ENCODE measurements at regions not wholly inside any gene's neighbourhood (a gene's known extent, or its start where the extent isn't known, plus 50 kb on each side); places are given as distances from the start of the nearest gene placed in this dataset.

DNA sequence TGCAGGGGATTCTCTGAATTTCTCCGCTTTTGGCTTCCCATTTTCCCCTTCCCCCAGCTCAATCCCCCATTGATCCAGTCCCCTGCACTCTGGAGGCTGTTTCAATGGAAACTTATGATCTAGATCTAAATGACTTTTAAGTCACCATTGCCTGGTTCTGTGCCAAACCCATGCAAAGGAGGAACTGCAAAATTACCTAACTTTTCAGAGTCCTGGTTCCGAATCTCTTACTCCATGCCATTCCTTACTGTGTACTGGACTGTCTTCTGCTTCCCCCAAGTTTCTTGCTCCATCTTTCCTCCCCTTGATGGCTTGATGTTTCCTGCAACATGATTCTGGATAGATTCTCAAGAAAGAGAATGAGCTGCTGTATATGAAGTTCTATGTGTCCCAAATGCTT lies 327.8 kb downstream of the MIAT start:
- ATAC-seq (replicated peaks) (no peak), DNase-seq (no peak)
- no peak overlapping the region for H3K4me3 Mint-ChIP-seq
- no peaks in the 10 kb centered on the region for H3K9me3 Mint-ChIP-seq
- H3K27ac Mint-ChIP-seq = no peak overlapping the region
- no peaks in the 10 kb centered on the region for H3K36me3 Mint-ChIP-seq
- H3K4me1 Mint-ChIP-seq = no peaks in the 10 kb centered on the region
- peaks cover 16 to 27% of the 10 kb centered on the region in 2 donors for H3K27me3 Mint-ChIP-seq

- no peak overlapping the region for H3K27ac Mint-ChIP-seq
- peaks cover 12 to 27% of the 10 kb centered on the region in 2 donors for H3K27me3 Mint-ChIP-seq
- H3K4me3 Mint-ChIP-seq = no peak overlapping the region
- ATAC-seq (replicated peaks) (no peak), DNase-seq (no peak)
- no peaks in the 10 kb centered on the region for H3K36me3 Mint-ChIP-seq
- H3K9me3 Mint-ChIP-seq = no peaks in the 10 kb centered on the region
- H3K4me1 Mint-ChIP-seq = peaks cover 0 to 6% of the 10 kb centered on the region in 2 donors
Observed at GRCh38 chr22:26985931-26986782, 328.8 kb downstream of the MIAT start.

DNA sequence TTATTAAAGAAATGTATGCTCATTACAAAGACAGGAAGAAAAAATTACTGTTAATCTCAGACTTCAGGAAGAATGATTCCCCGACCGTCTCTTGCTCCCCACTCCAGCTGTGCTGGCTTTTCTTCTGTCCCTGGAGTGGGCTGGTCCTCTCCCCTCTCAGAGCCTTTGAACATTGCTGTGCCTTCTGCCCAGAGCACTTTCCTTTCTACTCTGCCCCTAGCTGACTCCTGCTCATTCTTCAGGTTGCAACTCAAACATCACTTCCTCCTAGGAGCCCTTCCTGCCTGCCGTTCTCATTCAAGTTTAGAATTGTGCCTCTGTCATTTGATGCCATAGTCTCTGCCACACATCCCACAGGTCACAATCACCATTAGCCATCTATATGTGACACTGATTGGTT lies 329.5 kb downstream of the MIAT start:
- ATAC-seq (replicated peaks) = no peak
- Mint-ChIP-seq H3K4me3 (no peak overlapping the region), H3K36me3 (no peaks in the 10 kb centered on the region), H3K27me3 (peaks cover 11 to 21% of the 10 kb centered on the region in 2 donors), H3K9me3 (no peaks in the 10 kb centered on the region), H3K4me1 (peaks cover 0 to 6% of the 10 kb centered on the region in 2 donors), H3K27ac (no peak overlapping the region)
- no peak for DNase-seq

- Mint-ChIP-seq H3K4me1 (peaks cover 0 to 6% of the 10 kb centered on the region in 2 donors), H3K9me3 (no peaks in the 10 kb centered on the region), H3K4me3 (no peak overlapping the region), H3K36me3 (no peaks in the 10 kb centered on the region), H3K27me3 (peaks cover under 1 to 8% of the 10 kb centered on the region in 2 donors), H3K27ac (no peak overlapping the region)
- DNase-seq (no peak), ATAC-seq (replicated peaks) (peak in 1 of 2 donors; percentile 46)
Observed at GRCh38 chr22:26990503-26991189, 333.3 kb downstream of the MIAT start.

DNA sequence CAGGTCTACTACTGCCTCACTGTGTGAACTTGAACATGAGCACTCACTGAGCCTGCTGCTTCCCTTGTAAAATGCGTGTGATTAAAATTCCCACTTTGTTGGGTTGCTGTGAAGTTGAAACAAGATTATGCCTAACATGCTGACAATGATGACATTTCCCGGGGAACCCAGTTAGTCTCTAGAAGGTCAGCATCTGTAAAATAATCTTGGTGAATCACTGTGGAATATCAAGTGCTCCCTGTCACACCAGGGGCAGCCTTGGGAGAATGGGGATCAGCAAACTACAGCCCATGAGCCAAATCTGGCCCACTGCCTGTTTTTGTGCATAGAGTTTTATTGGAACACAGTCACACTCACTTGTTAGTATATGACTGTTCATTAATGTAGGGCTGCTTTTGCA lies 335.2 kb downstream of the MIAT start:
- Mint-ChIP-seq H3K4me3 (no peak overlapping the region), H3K4me1 (peaks cover 0 to 6% of the 10 kb centered on the region in 2 donors), H3K9me3 (peaks cover 0 to 1% of the 10 kb centered on the region in 2 donors), H3K27ac (no peak overlapping the region), H3K36me3 (no peaks in the 10 kb centered on the region), H3K27me3 (peaks cover 4 to 13% of the 10 kb centered on the region in 2 donors)
- ATAC-seq (replicated peaks) = no peak
- DNase-seq = no peak

DNA sequence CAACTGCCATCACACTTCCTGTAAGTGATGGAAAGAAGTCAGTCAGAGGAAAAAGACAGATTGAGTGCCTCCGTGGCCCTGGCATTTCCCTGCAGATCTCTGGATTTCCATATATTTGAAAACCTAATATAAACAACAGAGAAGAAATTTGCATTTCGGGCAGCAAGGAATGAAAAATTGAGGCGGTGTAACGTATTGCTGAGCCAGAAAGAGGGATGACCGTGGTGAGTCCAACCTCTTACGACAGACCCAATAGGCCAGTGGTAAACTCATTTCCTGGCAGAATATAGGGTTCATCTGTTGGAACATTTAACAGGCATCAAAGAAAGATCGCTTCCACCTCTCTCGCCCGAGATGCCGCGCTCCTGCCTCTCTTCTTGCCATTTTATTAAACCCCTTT lies 336.5 kb downstream of the MIAT start:
- DNase-seq (no peak), ATAC-seq (replicated peaks) (no peak)
- H3K4me3 Mint-ChIP-seq = no peak overlapping the region
- H3K36me3 Mint-ChIP-seq = no peaks in the 10 kb centered on the region
- H3K9me3 Mint-ChIP-seq = peaks cover 0 to 1% of the 10 kb centered on the region in 2 donors
- peaks cover 0 to 6% of the 10 kb centered on the region in 2 donors for H3K4me1 Mint-ChIP-seq
- peaks cover 4 to 13% of the 10 kb centered on the region in 2 donors for H3K27me3 Mint-ChIP-seq
- no peak overlapping the region for H3K27ac Mint-ChIP-seq

DNA sequence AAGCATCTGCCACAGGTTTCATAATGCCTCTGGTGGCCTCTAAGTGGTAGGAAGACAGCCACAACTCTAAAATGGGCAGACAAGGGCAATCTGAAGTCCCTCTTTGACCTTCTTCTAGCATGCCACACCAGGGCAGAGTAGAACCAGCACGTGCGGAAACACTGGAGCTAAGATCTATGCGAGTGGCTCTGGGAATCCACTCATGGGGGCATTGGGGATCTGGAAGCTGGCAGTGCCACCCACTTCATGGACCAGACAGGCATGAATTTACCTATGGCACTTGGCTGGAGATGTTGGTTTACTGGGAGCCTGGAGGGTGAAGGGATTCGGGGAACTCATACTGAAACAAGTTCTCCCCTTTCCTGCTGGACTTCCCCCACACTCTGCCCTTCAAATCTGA lies 337.4 kb downstream of the MIAT start:
- H3K9me3 Mint-ChIP-seq = peaks cover 0 to 1% of the 10 kb centered on the region in 2 donors
- no peak overlapping the region for H3K27ac Mint-ChIP-seq
- no peak overlapping the region for H3K4me3 Mint-ChIP-seq
- ATAC-seq (replicated peaks) (no peak), DNase-seq (no peak)
- peaks cover 9 to 13% of the 10 kb centered on the region in 2 donors for H3K27me3 Mint-ChIP-seq
- no peaks in the 10 kb centered on the region for H3K36me3 Mint-ChIP-seq
- peaks cover 0 to 6% of the 10 kb centered on the region in 2 donors for H3K4me1 Mint-ChIP-seq

DNA sequence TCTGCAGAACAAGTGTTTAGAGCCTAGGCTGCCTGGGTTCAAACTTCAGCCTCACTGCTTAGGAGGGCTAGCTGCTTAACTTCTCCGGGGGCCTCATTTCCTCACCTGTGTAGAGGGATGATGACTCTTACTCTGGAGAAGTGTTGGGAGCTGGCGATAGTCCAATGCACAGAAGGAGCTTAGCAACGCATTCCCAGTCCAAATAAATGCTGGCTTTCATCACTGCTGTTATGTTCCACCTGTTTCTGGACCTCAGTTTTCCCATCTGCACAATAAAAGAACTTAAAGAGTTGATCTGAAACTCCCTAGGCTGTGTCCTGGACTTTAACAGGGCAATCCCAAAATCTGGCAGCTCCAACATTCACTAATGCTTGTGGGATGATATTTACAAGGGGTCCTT lies 337.8 kb downstream of the MIAT start:
- Mint-ChIP-seq H3K4me1 (peaks cover 0 to 6% of the 10 kb centered on the region in 2 donors), H3K27me3 (peaks cover 9 to 16% of the 10 kb centered on the region in 2 donors), H3K36me3 (no peaks in the 10 kb centered on the region), H3K4me3 (no peak overlapping the region), H3K9me3 (peaks cover 0 to 1% of the 10 kb centered on the region in 2 donors), H3K27ac (no peak overlapping the region)
- DNase-seq (no peak), ATAC-seq (replicated peaks) (no peak)

DNA sequence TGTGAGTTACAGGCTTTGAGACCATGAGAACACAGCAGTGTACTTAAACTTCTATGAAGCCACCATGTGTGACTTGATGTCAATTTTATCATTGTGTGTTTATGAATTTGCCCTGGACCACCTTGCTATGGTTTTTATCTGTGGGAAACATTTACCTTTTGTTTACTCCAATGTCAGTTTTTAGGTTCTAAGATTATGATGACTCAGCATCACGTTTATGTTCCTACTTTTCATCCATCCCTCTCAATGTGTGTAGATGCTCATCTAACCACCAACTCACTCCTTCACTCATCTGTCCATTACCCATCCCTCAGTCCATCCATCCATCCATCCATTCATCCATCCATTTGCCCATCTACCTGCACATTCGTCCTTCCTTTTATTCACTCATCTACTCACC lies 338.8 kb downstream of the MIAT start:
- DNase-seq = no peak

GRCh38 chr22:26998129-26998528 lies 340.7 kb downstream of the MIAT start:
- no peaks in the 10 kb centered on the region for H3K36me3 Mint-ChIP-seq
- peaks cover 19 to 42% of the 10 kb centered on the region in 2 donors for H3K27me3 Mint-ChIP-seq
- H3K27ac Mint-ChIP-seq = no peak overlapping the region
- peaks cover 0 to 1% of the 10 kb centered on the region in 2 donors for H3K9me3 Mint-ChIP-seq
- DNase-seq (no peak), ATAC-seq (replicated peaks) (no peak)
- no peaks in the 10 kb centered on the region for H3K4me1 Mint-ChIP-seq
- no peak overlapping the region for H3K4me3 Mint-ChIP-seq

More for the DNA sequence above, 338.8 kb downstream of the MIAT start:
- Mint-ChIP-seq H3K27ac (no peak overlapping the region), H3K9me3 (peaks cover 0 to 1% of the 10 kb centered on the region in 2 donors), H3K4me1 (no peaks in the 10 kb centered on the region), H3K36me3 (no peaks in the 10 kb centered on the region), H3K4me3 (no peak overlapping the region), H3K27me3 (peaks cover 9 to 24% of the 10 kb centered on the region in 2 donors)
- ATAC-seq (replicated peaks) = no peak

DNA sequence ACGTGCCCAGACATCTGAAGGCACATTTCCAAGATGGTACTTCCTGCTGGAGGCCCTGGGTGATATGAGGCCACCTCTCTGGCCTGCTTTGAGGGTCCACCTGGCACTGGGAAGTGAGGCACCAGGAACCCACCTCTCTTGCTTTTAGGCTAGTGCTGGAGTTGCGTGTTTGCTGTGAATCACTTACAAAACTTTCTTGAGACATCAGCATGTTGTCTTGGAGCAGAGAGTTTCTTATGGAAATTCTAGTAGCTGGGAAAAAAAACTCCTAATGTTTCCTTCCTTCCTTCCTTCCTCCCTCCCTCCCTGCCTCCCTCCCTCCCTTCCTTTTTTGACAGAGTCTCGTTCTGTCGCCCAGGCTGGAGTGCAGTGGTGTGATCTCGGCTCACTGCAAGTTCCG lies 341.3 kb downstream of the MIAT start:
- ATAC-seq (replicated peaks) (no peak), DNase-seq (no peak)
- Mint-ChIP-seq H3K36me3 (no peaks in the 10 kb centered on the region), H3K27ac (no peak overlapping the region), H3K4me3 (no peak overlapping the region), H3K4me1 (no peaks in the 10 kb centered on the region), H3K9me3 (peaks cover 0 to 1% of the 10 kb centered on the region in 2 donors), H3K27me3 (peaks cover 22 to 45% of the 10 kb centered on the region in 2 donors)

DNA sequence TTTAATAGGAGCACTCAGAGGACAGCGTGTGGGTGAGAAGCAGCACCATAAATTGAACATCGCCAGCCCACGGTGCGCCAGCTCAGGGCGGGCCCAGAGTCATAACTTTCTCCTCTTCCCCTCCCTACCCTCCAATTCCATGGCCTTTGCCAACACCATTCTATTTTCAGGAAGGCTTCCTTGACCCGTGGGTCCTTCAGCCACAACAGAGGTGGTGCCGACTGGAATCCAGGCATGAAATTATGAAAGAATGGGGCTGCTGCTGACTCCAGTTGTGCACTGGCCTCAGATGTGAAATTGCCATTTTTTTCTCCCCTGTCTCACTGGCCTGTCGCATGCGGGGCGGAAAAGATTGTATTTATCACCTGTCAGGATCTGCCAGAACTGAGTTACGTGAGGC lies 345.9 kb downstream of the MIAT start:
- DNase-seq (no peak), ATAC-seq (replicated peaks) (no peak)
- H3K36me3 Mint-ChIP-seq = no peaks in the 10 kb centered on the region
- no peaks in the 10 kb centered on the region for H3K4me1 Mint-ChIP-seq
- no peak overlapping the region for H3K27ac Mint-ChIP-seq
- no peak overlapping the region for H3K4me3 Mint-ChIP-seq
- no peaks in the 10 kb centered on the region for H3K9me3 Mint-ChIP-seq
- peaks cover 18 to 39% of the 10 kb centered on the region in 2 donors for H3K27me3 Mint-ChIP-seq

DNA sequence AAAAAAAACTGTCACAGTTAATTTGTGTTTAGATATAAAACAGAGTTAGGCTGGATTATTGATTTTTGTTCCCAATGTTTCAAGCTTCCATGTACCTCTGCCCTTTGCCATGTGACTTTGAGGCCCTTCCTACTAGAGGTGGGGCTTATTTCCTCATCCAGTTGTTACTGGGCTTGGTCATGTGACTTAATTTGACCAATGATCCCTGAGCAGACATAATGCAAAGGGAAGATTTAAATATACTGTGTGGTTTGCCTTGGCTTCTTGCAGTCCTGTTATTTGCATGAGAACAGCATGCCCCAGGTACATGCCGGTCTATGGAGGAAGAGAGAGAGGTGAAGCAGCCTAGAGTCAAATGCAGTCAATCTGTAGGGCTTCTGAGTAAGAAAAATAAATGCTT lies 347.0 kb downstream of the MIAT start:
- DNase-seq (no peak), ATAC-seq (replicated peaks) (no peak)
- H3K36me3 Mint-ChIP-seq = no peaks in the 10 kb centered on the region
- no peaks in the 10 kb centered on the region for H3K9me3 Mint-ChIP-seq
- H3K27ac Mint-ChIP-seq = no peak overlapping the region
- H3K4me3 Mint-ChIP-seq = no peak overlapping the region
- H3K27me3 Mint-ChIP-seq = peaks cover 16 to 37% of the 10 kb centered on the region in 2 donors
- H3K4me1 Mint-ChIP-seq = no peaks in the 10 kb centered on the region

DNA sequence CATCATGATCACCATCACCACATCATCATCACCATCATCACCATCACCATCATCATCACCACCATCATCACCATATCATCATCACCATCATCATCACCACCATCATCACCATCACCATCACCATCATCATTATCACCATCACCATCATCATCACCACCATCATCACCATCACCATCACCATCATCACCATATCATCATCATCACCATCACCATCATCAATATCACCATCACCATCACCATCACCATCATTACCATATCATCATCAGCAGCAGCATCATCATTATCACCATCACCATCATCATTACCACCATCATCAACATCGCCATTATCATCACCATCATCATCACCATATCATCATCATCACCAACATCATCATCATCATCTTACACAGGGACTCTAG lies 351.1 kb downstream of the MIAT start:
- Mint-ChIP-seq H3K4me1 (no peaks in the 10 kb centered on the region), H3K36me3 (no peaks in the 10 kb centered on the region), H3K9me3 (peaks cover 0 to 2% of the 10 kb centered on the region in 2 donors), H3K27ac (no peak overlapping the region), H3K27me3 (peaks cover 0 to 6% of the 10 kb centered on the region in 2 donors), H3K4me3 (no peak overlapping the region)
- no peak for DNase-seq
- ATAC-seq (replicated peaks) = no peak

- Mint-ChIP-seq H3K36me3 (no peaks in the 10 kb centered on the region), H3K27me3 (peaks cover 0 to 6% of the 10 kb centered on the region in 2 donors)
Observed at GRCh38 chr22:27011133-27011532, 353.7 kb downstream of the MIAT start.

More at GRCh38 chr22:27011133-27011532, 353.7 kb downstream of the MIAT start:
- Mint-ChIP-seq H3K27ac (no peak overlapping the region), H3K4me1 (no peaks in the 10 kb centered on the region), H3K9me3 (peaks cover 0 to 2% of the 10 kb centered on the region in 2 donors), H3K4me3 (no peak overlapping the region)
- ATAC-seq (replicated peaks) (no peak), DNase-seq (no peak)

Measured in stimulated activated naive B cell treated with anti-CD40 and anti-IgM and Interleukin-4, amounts not matched to agents 10 μg/mL and 1 μg/mL and 100 μg/mL, for 72 hours (primary cell).